IMR-90 (cell line): ENCODE measurements at regions not wholly inside any gene's neighbourhood (a gene's known extent, or its start where the extent isn't known, plus 50 kb on each side); places are given as distances from the start of the nearest gene placed in this dataset.

ENCODE experiments used
- ATAC-seq: fragments of 200-7000 bp; cut with Tn5 transposase; 2 replicates; pipeline ENCODE4 v1.9.1; 2020; ENCODE audit warnings: low read depth, mild to moderate bottlenecking, moderate library complexity
- BruUV-seq: library from RNA; stranded (reverse); fragments of 400-500 nt; replicated peaks from 2 replicates; lab custom pipeline; 2021; lab: Mats Ljungman, UMichigan
- CTCF ChIA-PET: fragments of 300-600 bp; formaldehyde crosslinking; extraction: SDS; loops from one replicate; lab custom pipeline; 2021; ENCODE audit warnings: antibody characterized with exemption; lab: Yijun Ruan, JAX
- POLR2A ChIA-PET: fragments of 300-600 bp; sonication (Branson Sonifier 250); formaldehyde crosslinking; loops from one replicate; lab custom pipeline; 2022; ENCODE audit warnings: antibody characterized with exemption; ENCODE audit not compliant: unreplicated experiment; lab: Charles Lee
- DNase-seq: peaks from one replicate; pipeline ENCODE4 v3.0.0; 2013
- H2AFZ ChIP-seq: replicated peaks from 2 replicates; pipeline ENCODE3; 2013; ENCODE audit warnings: low read length, mild to moderate bottlenecking; ENCODE audit not compliant: poor library complexity
- H2AK5ac ChIP-seq: 2 replicates; pipeline ENCODE4 v1.6.1; 2013; ENCODE audit warnings: low read depth, low read length, inconsistent platforms
- H2AK9ac ChIP-seq: replicated peaks from 2 replicates; pipeline ENCODE3; 2013; ENCODE audit warnings: mild to moderate bottlenecking, low read depth, low read length, moderate library complexity; ENCODE audit not compliant: poor library complexity
- H2BK120ac ChIP-seq: 2 replicates; pipeline ENCODE4 v1.6.1; 2013; ENCODE audit warnings: low read depth, low read length, inconsistent platforms
- H2BK15ac ChIP-seq: 3 replicates; pipeline ENCODE4 v1.6.1; 2013; ENCODE audit warnings: low read depth, low read length, inconsistent platforms
- H2BK20ac ChIP-seq: 2 replicates; pipeline ENCODE4 v1.6.1; 2013; ENCODE audit warnings: low read depth, mild to moderate bottlenecking, inconsistent platforms, low read length, moderate library complexity
- H2BK5ac ChIP-seq: 2 replicates; pipeline ENCODE4 v1.6.1; 2013; ENCODE audit warnings: mild to moderate bottlenecking, low read depth, low read length, inconsistent platforms; ENCODE audit not compliant: poor library complexity, severe bottlenecking
- H3K14ac ChIP-seq: replicated peaks from 2 replicates; pipeline ENCODE4 v1.6.1; 2013; ENCODE audit warnings: low read depth, low read length, inconsistent platforms
- H3K18ac ChIP-seq: 2 replicates; pipeline ENCODE4 v1.6.1; 2013; ENCODE audit warnings: low read depth, low read length, control low read depth
- H3K23ac ChIP-seq: 2 replicates; pipeline ENCODE4 v1.6.1; 2013; ENCODE audit warnings: low read depth, low read length, inconsistent platforms
- H3K27ac ChIP-seq: 2 replicates; pipeline ENCODE4 v1.5.1; 2013; ENCODE audit warnings: mild to moderate bottlenecking, control low read depth, low read length; ENCODE audit not compliant: insufficient read depth
- H3K27me3 ChIP-seq: 2 replicates; pipeline ENCODE4 v1.6.1; 2013; ENCODE audit warnings: low read length; ENCODE audit not compliant: control insufficient read depth, insufficient read depth
- H3K36me3 ChIP-seq: 2 replicates; pipeline ENCODE4 v1.6.1; 2013; ENCODE audit warnings: low read length, mixed read lengths; ENCODE audit not compliant: control insufficient read depth, insufficient read depth
- H3K4ac ChIP-seq: 2 replicates; pipeline ENCODE4 v1.6.1; 2013; ENCODE audit warnings: low read depth, low read length, inconsistent platforms
- H3K4me1 ChIP-seq: 2 replicates; pipeline ENCODE4 v1.6.1; 2013; ENCODE audit warnings: low read length, mixed read lengths; ENCODE audit not compliant: control insufficient read depth, insufficient read depth
- H3K4me2 ChIP-seq: 2 replicates; pipeline ENCODE4 v1.6.1; 2013; ENCODE audit warnings: low read depth, mild to moderate bottlenecking, control low read depth, low read length, moderate library complexity
- H3K4me3 ChIP-seq: 2 replicates; pipeline ENCODE4 v1.5.1; 2013; ENCODE audit warnings: low read depth, mild to moderate bottlenecking, control low read depth, low read length, moderate library complexity; ENCODE audit not compliant: insufficient read depth
- H3K56ac ChIP-seq: 2 replicates; pipeline ENCODE4 v1.6.1; 2013; ENCODE audit warnings: low read length, inconsistent platforms; ENCODE audit not compliant: insufficient read depth; ENCODE audit errors: extremely low read depth
- H3K79me1 ChIP-seq, 2 experiments: 2 replicates each; pipeline ENCODE4 v1.6.1; 2013; ENCODE audit warnings: low read length in 2 of 2, inconsistent platforms in 1 of 2, low read depth in 1 of 2
- H3K9ac ChIP-seq: 2 replicates; pipeline ENCODE4 v1.6.1; 2013; ENCODE audit warnings: low read depth, low read length, control low read depth
- H3K9me1 ChIP-seq: 2 replicates; pipeline ENCODE4 v1.6.1; 2013; ENCODE audit warnings: low read length, inconsistent platforms; ENCODE audit not compliant: insufficient read depth
- H3K9me3 ChIP-seq: 2 replicates; pipeline ENCODE4 v1.6.1; 2013; ENCODE audit warnings: low read length; ENCODE audit not compliant: control insufficient read depth, insufficient read depth
- H4K20me1 ChIP-seq: 2 replicates; pipeline ENCODE4 v1.6.1; 2013; ENCODE audit warnings: low read length, inconsistent platforms; ENCODE audit not compliant: insufficient read depth
- H4K5ac ChIP-seq: 2 replicates; pipeline ENCODE4 v1.6.1; 2013; ENCODE audit warnings: mild to moderate bottlenecking, low read depth, low read length, control low read depth
- H4K8ac ChIP-seq, 2 experiments: 2 replicates each; pipeline ENCODE4 v1.6.1; 2013; ENCODE audit warnings: low read depth in 2 of 2, low read length in 2 of 2, control low read depth in 1 of 2, inconsistent platforms in 1 of 2
- H4K91ac ChIP-seq: 2 replicates; pipeline ENCODE4 v1.6.1; 2013; ENCODE audit warnings: low read depth, low read length, inconsistent platforms; ENCODE audit not compliant: insufficient read depth
- BHLHE40 ChIP-seq: fragments of 150-350 bp; IDR thresholded peaks from 2 replicates; pipeline ENCODE4 v1.6.1; 2016; ENCODE audit warnings: mild to moderate bottlenecking, low read depth, low read length
- CTCF ChIP-seq: conservative IDR thresholded peaks from 2 replicates; pipeline ENCODE4 v1.5.1; 2012; ENCODE audit warnings: mild to moderate bottlenecking, low read depth, low read length, improper control_type of control experiment
- MAFK ChIP-seq: IDR thresholded peaks from 2 replicates; pipeline ENCODE4 v1.6.1; 2012; ENCODE audit warnings: low read depth, low read length, improper control_type of control experiment
- USF2 ChIP-seq: fragments of 150-350 bp; IDR thresholded peaks from 2 replicates; pipeline ENCODE4 v1.6.1; 2017; ENCODE audit warnings: mild to moderate bottlenecking, antibody characterized with exemption, low read length, low read depth
- whole genome bisulfite sequencing, 2 experiments: methylation state at CpG; one replicate each; pipeline versions ENCODE4 v1.1.5 to v1.1.7; 2013; ENCODE audit warnings: missing lambda C conversion rate in 2 of 2; ENCODE audit not compliant: insufficient read length in 1 of 2; ENCODE audit errors: extremely low coverage in 2 of 2; 5-methylcytosine and 5-hydroxymethylcytosine counted together
- dilution Hi-C: fragments of 300-500 bp; cut with HindIII; formaldehyde crosslinking; loops from one replicate; pipeline ENCODE4 v1.14.3; 2018; ENCODE audit warnings: low sequenced_read_pairs; ENCODE audit not compliant: unreplicated experiment
- in situ Hi-C: fragments of 300-500 bp; cut with MboI; formaldehyde crosslinking; loops from 3 replicates; pipeline ENCODE4 v1.14.3; 2019; ENCODE audit warnings: low sequenced_read_pairs, inconsistent platforms, mixed read lengths
- intact Hi-C: fragments of 100-400 bp; cut with micrococcal nuclease; formaldehyde crosslinking; loops from 2 replicates; pipeline ENCODE4 v1.10.0; 2022

DNA sequence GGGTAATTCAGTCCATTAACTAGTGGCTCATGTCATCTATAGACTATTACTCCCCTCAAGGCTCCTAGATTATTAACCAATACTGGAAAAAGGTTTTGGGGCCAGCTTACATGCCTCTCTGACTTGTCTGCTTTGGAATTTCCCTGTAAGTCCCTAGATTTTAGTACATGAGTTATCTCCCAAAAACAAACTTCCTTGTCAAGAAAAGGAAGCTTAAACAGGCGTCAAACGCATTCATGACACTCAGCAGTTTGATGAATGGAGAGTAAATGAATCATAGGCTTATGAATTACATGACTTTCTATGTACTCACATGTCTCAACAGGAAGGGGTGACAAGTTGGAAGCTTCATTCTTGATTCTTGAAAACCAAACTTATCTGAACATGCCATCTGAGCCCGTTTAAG lies 70.8 kb downstream of the BLID start (continued):
- no peak for TF ChIP-seq CTCF

GRCh38 chr11:122044086-122044485 lies 71.9 kb downstream of the BLID start:
- peak overlapping the region; percentile 97 for H2BK5ac ChIP-seq
- H3K9me1 ChIP-seq = peaks cover 6% of the 10 kb centered on the region; the same call in 1 of the 2 replicates
- TF ChIP-seq USF2 (no peak), MAFK (no peak), CTCF (no peak), BHLHE40 (no peak)
- peaks cover 22% of the 10 kb centered on the region for H3K4me1 ChIP-seq
- peak overlapping the region; percentile 86 for H3K27ac ChIP-seq
- peak overlapping the region; percentile 86 for H3K14ac ChIP-seq
- intact Hi-C loops = loop anchor here (10.0 kb wide), 1 partner anchor 461 kb away; no protein-coding TSS in a partner anchor
- no peaks in the 10 kb centered on the region for H3K27me3 ChIP-seq
- POLR2A ChIA-PET = no interaction called here
- peak overlapping the region; percentile 74 to 79 for H4K8ac ChIP-seq
- H2BK15ac ChIP-seq = peak overlapping the region; percentile 67; the same call in 2 of the 3 replicates
- 0 out of 2 replicates have a peak, but pooled peaks cover 3% of the 10 kb centered on the region for H3K36me3 ChIP-seq
- H3K56ac ChIP-seq = peak overlapping the region; percentile 72
- peaks cover 14 to 42% of the 10 kb centered on the region in 2 experiments for H3K79me1 ChIP-seq
- in situ Hi-C loops = no loop called here
- peak overlapping the region; percentile 99 for H4K91ac ChIP-seq
- H2AK9ac ChIP-seq = no peak overlapping the region
- 100% methylated on average over 1 of the region's 4 CpGs; no CpG with 5 or more reads in 1 of the 2 experiments for WGBS, 2 experiments
- peak overlapping the region; percentile 94 for H2BK120ac ChIP-seq
- H3K23ac ChIP-seq = peak overlapping the region; percentile 85
- H3K4ac ChIP-seq = peak overlapping the region; percentile 97
- H4K20me1 ChIP-seq = no peaks in the 10 kb centered on the region
- peak overlapping the region; percentile 98 for H3K18ac ChIP-seq
- H3K4me2 ChIP-seq = 0 out of 2 replicates have a peak overlapping the region, but pooled peaks have one; percentile 25
- H3K9me3 ChIP-seq = no peaks in the 10 kb centered on the region
- no peak overlapping the region for H3K4me3 ChIP-seq
- dilution Hi-C loops = no loop called here
- CTCF ChIA-PET = interaction anchor here (0.7 to 1.0 kb wide), 2 partner anchors 328 to 463 kb away, joined by 3 read pairs; no protein-coding TSS in a partner anchor
- no peak overlapping the region for H2AFZ ChIP-seq
- ATAC-seq (no peak), DNase-seq (peak; percentile 38)
- peak overlapping the region; percentile 63; the same call in 1 of the 2 replicates for H3K9ac ChIP-seq
- BruUV-seq = no TSS peak
- peak overlapping the region; percentile 98 for H2BK20ac ChIP-seq
- peak overlapping the region; percentile 99 for H4K5ac ChIP-seq
- peak overlapping the region; percentile 98 for H2AK5ac ChIP-seq
